Mucosa of rectum (tissue), 2 donors: ENCODE measurements at regions not wholly inside any gene's neighbourhood (a gene's known extent, or its start where the extent isn't known, plus 50 kb on each side); places are given as distances from the start of the nearest gene placed in this dataset.
"Not testable (repeated sequence)": the region's sequence is repeated elsewhere in the genome, so short reads cannot be mapped to it uniquely, and the experiment has no call there.

ENCODE experiments used
- H3K27ac ChIP-seq, 2 donors: one replicate each; pipeline ENCODE4 v1.7.0; 2013; ENCODE audit warnings: inconsistent platforms in 2 of 2, low read depth in 2 of 2, low read length in 2 of 2
- H3K27me3 ChIP-seq, 2 donors: one replicate each; pipeline ENCODE4 v1.7.0; 2013; ENCODE audit warnings: low read length in 2 of 2; ENCODE audit not compliant: control insufficient read depth in 2 of 2, insufficient read depth in 2 of 2
- H3K36me3 ChIP-seq, 2 donors: one replicate each; pipeline ENCODE4 v1.7.0; 2013; ENCODE audit warnings: low read length in 2 of 2; ENCODE audit not compliant: control insufficient read depth in 2 of 2, insufficient read depth in 2 of 2
- H3K4me1 ChIP-seq, 2 donors: one replicate each; pipeline ENCODE4 v1.7.0; 2013; ENCODE audit warnings: low read length in 2 of 2, mild to moderate bottlenecking in 1 of 2; ENCODE audit not compliant: control insufficient read depth in 2 of 2, insufficient read depth in 2 of 2
- H3K4me3 ChIP-seq, 2 donors: one replicate each; pipeline ENCODE4 v1.7.0; 2013; ENCODE audit warnings: low read length in 2 of 2
- H3K9ac ChIP-seq, 2 donors: one replicate each; pipeline ENCODE4 v1.7.0; 2013; ENCODE audit warnings: low read length in 2 of 2, low read depth in 1 of 2, mild to moderate bottlenecking in 1 of 2
- H3K9me3 ChIP-seq, 2 donors: one replicate each; pipeline ENCODE4 v1.7.0; 2013; ENCODE audit warnings: low read length in 2 of 2; ENCODE audit not compliant: control insufficient read depth in 2 of 2
- donor health status: healthy.
- donor health status: Normal muscosa, but diverticular disease.

DNA sequence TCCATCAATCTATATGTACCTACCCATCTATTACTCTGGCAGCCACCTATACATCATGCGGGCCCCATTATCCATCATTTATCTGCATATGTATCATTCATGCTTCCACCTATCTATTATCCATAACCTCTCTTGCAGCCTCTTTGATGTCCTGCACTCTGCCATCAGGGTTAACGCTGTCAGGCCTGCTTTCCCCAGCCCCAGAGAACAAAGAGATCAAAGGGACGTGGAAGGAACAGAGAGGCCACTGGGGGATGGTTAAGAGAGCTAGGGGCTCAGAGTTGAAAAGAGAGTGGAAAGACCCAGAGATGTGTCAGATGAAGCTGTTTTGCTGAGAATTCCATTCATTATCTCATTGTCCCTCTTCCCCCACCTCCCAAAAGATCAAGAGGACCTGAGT is 67.3 kb upstream of the CCDC167 start:
- Histone ChIP-seq H3K27me3 (peaks cover 16 to 21% of the 10 kb centered on the region in 2 donors), H3K9me3 (no peaks in the 10 kb centered on the region), H3K9ac (no peak overlapping the region), H3K36me3 (no peaks in the 10 kb centered on the region), H3K4me1 (peaks cover 0 to 4% of the 10 kb centered on the region in 2 donors), H3K4me3 (no peak overlapping the region), H3K27ac (no peak overlapping the region)

DNA sequence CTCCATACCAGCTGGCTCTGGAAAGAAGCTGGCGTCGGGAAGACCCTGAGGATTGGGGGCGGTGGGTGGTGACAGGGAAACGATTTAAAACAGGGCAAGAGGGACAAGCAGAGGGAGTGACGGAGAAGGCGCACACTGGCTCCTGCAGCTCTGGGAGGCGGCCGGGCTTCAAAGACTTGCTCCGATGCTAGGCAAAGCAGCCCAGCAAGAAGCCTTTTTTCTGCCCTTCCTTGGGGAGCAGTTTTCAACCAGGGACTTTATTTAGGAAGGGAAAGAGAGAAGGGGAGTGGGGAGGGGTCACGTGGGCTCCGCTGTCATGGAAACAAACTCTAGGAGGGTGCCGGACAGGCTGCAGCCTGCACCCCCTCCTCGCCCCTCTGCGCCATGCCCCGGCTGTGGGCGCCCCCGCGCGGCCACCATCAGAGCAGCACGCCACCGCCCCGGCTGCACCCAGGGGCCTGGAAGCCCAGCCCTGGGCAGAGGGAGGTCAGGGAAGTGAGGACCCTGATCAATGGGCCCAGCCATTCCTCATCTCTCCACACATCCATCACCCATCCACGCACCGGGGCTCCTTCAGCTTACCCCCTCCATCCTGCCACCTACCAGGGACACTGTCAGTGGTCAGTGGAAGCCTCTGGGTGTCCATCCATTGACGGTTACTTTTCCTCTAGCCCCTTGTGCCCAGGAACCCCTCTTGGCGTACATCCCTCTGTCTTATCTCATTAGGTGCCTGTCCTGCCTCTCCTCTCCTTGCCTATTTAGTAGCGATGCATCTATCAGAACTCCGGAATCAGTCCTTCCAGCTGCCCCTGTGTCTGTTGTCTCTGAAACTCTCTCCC is 66.6 kb upstream of the CCDC167 start:
- Histone ChIP-seq H3K27ac (no peak overlapping the region), H3K9ac (no peak overlapping the region), H3K36me3 (no peaks in the 10 kb centered on the region), H3K27me3 (peaks cover 18 to 19% of the 10 kb centered on the region in 2 donors), H3K4me3 (peak overlapping the region; percentile 27 to 57), H3K9me3 (no peaks in the 10 kb centered on the region), H3K4me1 (peaks cover 0 to 4% of the 10 kb centered on the region in 2 donors)

DNA sequence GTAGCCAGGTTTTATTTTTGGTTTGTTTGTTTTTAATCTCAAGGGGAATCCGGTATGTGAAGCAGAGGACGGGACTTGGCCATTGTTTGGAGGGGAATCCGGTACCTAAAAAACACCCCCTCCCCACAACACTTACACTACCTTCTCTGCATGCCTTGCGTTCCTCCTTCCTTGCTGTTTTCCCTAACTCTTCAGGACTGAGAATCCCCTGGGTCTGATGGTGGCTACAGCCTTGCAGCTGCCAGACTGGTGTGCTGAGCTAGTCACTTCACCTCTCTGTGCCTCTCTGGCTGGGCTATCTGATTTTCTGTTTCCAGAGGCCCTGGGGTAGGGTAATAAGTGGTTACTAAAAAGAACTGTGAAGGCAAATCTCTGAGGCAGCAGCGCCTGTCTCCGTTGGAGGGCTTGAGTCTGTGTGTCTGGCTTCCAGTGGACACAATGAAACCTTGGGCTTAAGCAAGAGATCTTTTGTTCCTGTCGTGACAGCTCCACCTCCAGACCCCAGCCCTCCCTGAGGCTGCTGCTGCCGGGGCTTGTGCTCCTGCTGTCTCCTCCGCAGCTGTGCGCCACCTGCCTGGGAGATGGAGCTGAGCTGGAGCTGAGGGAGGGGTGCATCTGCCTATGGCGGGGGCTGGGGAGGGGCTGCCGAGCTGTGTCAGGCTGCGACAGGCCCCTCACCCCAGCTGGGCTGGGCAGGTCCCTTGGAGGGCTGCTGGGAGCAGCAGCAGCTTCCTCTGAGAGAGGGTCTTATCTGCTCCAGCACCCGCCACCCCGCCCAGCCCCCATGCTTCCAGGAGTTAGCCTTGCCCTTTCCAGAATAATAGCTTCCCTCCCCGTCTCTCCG is 65.8 kb upstream of the CCDC167 start:
- no peaks in the 10 kb centered on the region for H3K36me3 ChIP-seq
- no peaks in the 10 kb centered on the region for H3K9me3 ChIP-seq
- H3K4me3 ChIP-seq = peak overlapping the region; percentile 27 to 57
- peaks cover 16 to 21% of the 10 kb centered on the region in 2 donors for H3K27me3 ChIP-seq
- no peak overlapping the region for H3K27ac ChIP-seq
- H3K9ac ChIP-seq = no peak overlapping the region
- peaks cover 0 to 4% of the 10 kb centered on the region in 2 donors for H3K4me1 ChIP-seq

DNA sequence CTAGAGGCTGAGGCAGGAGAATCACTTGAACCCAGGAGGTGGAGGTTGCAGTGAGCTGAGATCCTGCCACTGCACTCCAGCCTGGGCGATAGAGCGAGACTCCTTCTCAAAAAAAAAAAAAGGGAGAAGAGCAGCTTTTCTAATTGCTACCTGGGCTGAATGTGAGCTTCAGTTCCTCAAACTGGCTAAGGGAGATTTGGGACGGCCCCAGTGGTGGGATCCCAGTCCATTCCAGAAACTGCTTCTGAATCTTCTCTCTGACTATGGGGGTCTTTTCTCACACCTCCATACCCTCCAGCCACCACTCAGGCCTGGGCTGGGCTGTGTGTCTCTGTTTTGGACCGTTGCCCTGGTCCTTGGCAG is 63.2 kb upstream of the CCDC167 start:
- not testable (repeated sequence) for H3K4me1 ChIP-seq, H3K9me3 ChIP-seq, H3K9ac ChIP-seq, H3K27ac ChIP-seq, H3K4me3 ChIP-seq, H3K36me3 ChIP-seq
- H3K27me3 ChIP-seq = peaks cover 16 to 19% of the 10 kb centered on the region in 2 donors

DNA sequence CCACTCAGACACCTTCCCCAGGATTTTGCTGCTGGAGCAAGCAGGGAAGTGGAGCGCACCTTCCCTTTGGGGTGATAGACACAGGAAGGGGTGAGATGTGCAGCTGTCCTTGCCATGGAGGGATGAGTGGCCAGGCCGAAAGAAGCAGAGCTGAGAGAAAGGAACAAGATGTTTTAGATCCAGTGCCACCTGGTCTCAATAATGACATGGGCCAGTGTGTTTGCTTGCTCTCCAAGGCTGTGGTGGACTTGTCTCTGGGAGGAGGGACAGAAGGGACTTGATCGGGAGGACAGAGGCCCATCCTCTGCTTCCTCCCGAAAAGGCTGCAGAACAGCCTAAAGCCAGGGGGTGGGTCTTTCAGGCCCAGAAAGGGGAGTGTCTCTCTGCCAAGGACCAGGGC is 61.7 kb upstream of the CCDC167 start:
- Histone ChIP-seq H3K27me3 (peaks cover 16 to 19% of the 10 kb centered on the region in 2 donors), H3K36me3 (no peaks in the 10 kb centered on the region), H3K4me3 (no peak overlapping the region), H3K9ac (no peak overlapping the region), H3K4me1 (peaks cover 0 to 4% of the 10 kb centered on the region in 2 donors), H3K27ac (no peak overlapping the region), H3K9me3 (no peaks in the 10 kb centered on the region)

DNA sequence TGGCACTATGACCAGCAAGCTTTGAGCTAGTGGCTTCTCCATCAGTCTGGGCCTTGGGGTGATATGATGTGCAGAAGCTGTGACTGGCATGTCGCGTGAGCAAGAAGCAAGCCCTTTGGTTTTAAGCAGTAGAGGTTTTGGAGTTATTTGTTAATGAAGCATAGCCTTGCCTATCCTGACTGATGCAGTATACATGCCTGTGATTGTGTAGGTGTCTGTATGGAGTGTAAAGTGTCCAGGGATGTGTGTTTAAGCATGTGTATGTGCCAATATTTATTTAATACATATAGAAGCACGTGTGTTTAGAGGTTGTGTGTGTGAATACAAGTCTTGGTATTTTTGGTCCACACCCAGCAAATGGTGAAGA is 61.0 kb upstream of the CCDC167 start:
- H3K9ac ChIP-seq = no peak overlapping the region
- no peak overlapping the region for H3K27ac ChIP-seq
- no peak overlapping the region for H3K4me3 ChIP-seq
- no peaks in the 10 kb centered on the region for H3K36me3 ChIP-seq
- H3K27me3 ChIP-seq = peaks cover 13 to 19% of the 10 kb centered on the region in 2 donors
- H3K9me3 ChIP-seq = no peaks in the 10 kb centered on the region
- H3K4me1 ChIP-seq = peaks cover 0 to 2% of the 10 kb centered on the region in 2 donors

DNA sequence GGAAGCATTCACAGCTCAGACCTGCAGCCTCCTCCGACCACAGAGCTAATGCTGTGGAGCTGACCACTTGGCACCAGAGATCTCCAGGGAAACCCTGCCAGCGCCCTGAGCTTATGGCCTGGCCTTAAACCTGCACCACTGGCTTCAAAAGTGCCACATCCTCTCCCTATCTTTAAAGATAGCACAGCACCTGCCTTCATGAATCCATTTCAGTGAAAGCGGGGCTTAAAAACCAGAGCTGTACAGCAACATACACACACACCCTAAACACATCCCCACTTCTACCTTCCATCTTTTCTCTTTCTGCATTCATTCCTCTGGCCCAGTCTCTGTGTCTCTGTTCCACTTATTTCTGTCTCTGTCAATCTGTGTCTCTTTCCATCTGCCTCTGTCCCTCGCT is 59.8 kb upstream of the CCDC167 start:
- H3K36me3 ChIP-seq = no peaks in the 10 kb centered on the region
- H3K4me3 ChIP-seq = no peak overlapping the region
- H3K4me1 ChIP-seq = peaks cover 0 to 2% of the 10 kb centered on the region in 2 donors
- H3K27ac ChIP-seq = no peak overlapping the region
- peaks cover 2 to 19% of the 10 kb centered on the region in 2 donors for H3K27me3 ChIP-seq
- no peak overlapping the region for H3K9ac ChIP-seq
- no peaks in the 10 kb centered on the region for H3K9me3 ChIP-seq

DNA sequence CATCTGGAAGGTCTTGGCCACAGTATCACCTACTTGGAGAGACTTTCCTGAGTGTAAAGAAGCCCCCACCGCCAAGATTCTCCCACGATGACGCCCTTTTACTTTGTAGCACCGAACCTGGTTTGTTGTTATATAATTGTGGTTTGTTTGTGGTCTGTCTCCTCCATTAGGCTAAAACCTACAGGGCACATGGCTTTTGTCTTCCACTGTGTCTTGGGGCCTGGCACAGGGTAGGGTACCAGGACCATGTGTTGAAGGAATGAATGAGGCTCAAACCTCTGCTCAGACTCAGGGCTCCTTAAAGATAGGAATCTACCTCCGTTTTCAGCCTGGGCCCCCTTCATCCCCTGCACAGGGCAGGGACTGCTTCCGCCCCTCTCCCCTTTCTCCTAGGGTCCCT is 59.4 kb upstream of the CCDC167 start:
- no peak overlapping the region for H3K9ac ChIP-seq
- H3K36me3 ChIP-seq = no peaks in the 10 kb centered on the region
- H3K27ac ChIP-seq = no peak overlapping the region
- no peaks in the 10 kb centered on the region for H3K9me3 ChIP-seq
- H3K27me3 ChIP-seq = peaks cover 0 to 19% of the 10 kb centered on the region in 2 donors
- peaks cover 0 to 2% of the 10 kb centered on the region in 2 donors for H3K4me1 ChIP-seq
- no peak overlapping the region for H3K4me3 ChIP-seq

DNA sequence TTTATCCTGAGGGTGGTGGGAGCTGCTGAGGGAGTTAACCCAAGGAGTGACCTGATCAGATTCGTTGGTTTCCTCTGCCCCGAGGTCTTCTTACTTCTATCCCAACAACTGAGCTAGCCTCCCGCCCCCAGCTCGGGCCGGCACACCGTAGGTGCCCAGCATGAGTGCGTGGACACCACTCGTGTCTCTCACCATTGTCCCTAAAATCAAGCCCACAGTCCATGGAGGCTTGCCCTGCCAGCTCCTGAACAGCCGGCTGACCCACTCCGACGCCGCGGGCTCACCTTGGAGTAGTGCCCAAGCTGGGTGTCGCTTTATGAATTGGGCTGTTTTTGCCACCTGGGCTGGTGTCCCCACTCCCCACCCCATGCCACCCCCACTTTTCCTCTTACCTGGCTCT is 59.0 kb upstream of the CCDC167 start:
- H3K9me3 ChIP-seq = no peaks in the 10 kb centered on the region
- H3K4me1 ChIP-seq = peaks cover 0 to 2% of the 10 kb centered on the region in 2 donors
- no peaks in the 10 kb centered on the region for H3K36me3 ChIP-seq
- H3K27ac ChIP-seq = no peak overlapping the region
- H3K9ac ChIP-seq = no peak overlapping the region
- H3K27me3 ChIP-seq = peaks cover 0 to 19% of the 10 kb centered on the region in 2 donors
- no peak overlapping the region for H3K4me3 ChIP-seq

DNA sequence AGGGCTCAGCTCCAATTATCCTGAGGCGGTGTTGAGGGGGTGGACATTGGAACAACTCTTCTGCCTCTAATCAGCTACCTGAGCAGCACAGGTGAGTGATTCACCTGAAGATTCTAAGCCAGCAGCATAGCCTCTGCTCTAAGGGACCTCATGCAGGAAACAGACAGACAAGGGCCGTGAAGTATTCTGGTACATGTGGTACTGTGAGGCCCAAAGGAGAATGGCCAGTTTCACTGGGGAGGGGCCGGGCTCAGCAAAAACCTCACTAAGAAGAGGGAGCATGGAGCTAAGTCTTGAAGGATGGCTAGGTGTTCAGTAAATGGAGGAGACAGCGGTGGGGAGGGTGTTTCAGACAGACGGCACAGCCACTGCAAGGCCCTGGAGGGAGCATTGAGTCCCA is 58.5 kb upstream of the CCDC167 start:
- Histone ChIP-seq H3K4me3 (no peak overlapping the region), H3K36me3 (no peaks in the 10 kb centered on the region), H3K27me3 (peaks cover 0 to 19% of the 10 kb centered on the region in 2 donors), H3K27ac (no peak overlapping the region), H3K4me1 (peaks cover 0 to 2% of the 10 kb centered on the region in 2 donors), H3K9me3 (no peaks in the 10 kb centered on the region), H3K9ac (no peak overlapping the region)
